Neural cell (in vitro differentiated cells): ENCODE measurements at regions not wholly inside any gene's neighbourhood (a gene's known extent, or its start where the extent isn't known, plus 50 kb on each side); places are given as distances from the start of the nearest gene placed in this dataset.

Experiments used
- CTCF ChIP-seq: fragments of 450-650 bp; IDR thresholded peaks from 2 replicates; pipeline ENCODE4 v1.5.1; 2014; ENCODE audit warnings: antibody characterized with exemption, mild to moderate bottlenecking, moderate library complexity; ENCODE audit not compliant: poor library complexity, severe bottlenecking
- EZH2 ChIP-seq: fragments of 200-600, 300-800 bp; shearing (Covaris generic), sonication (generic); IDR thresholded peaks from 2 replicates; pipeline ENCODE4 v1.6.1; 2014; ENCODE audit warnings: antibody characterized with exemption, low read length, borderline replicate concordance, mild to moderate bottlenecking; ENCODE audit not compliant: insufficient read depth, poor library complexity, severe bottlenecking
- POLR2AphosphoS5 ChIP-seq: IDR thresholded peaks from 2 replicates; pipeline ENCODE4 v1.6.1; 2012
- RAD21 ChIP-seq: fragments of 450-650 bp; conservative IDR thresholded peaks from 2 replicates; pipeline ENCODE4 v1.6.1; 2014; ENCODE audit warnings: antibody characterized with exemption, mild to moderate bottlenecking, moderate library complexity
- REST ChIP-seq: IDR thresholded peaks from 2 replicates; pipeline ENCODE4 v1.6.1; 2012; ENCODE audit warnings: borderline replicate concordance
- SMC3 ChIP-seq: fragments of 450-650 bp; conservative IDR thresholded peaks from 2 replicates; pipeline ENCODE4 v1.6.1; 2014; ENCODE audit warnings: antibody characterized with exemption, mild to moderate bottlenecking, moderate library complexity; ENCODE audit not compliant: poor library complexity
- TAF1 ChIP-seq: IDR thresholded peaks from 2 replicates; pipeline ENCODE4 v1.6.1; 2012; ENCODE audit warnings: low read depth

- TF ChIP-seq CTCF, result no peak
- no peak for TF ChIP-seq REST
- TF ChIP-seq TAF1, result no peak
- TF ChIP-seq POLR2AphosphoS5, result no peak
- TF ChIP-seq SMC3, result no peak
- TF ChIP-seq RAD21, result no peak
- no peak for TF ChIP-seq EZH2
These were observed 473.1 kb downstream of the CDH26 start for GRCh38 chr20:60431349-60431748.
